Prostate gland (tissue), 2 donors: ENCODE measurements at regions not wholly inside any gene's neighbourhood (a gene's known extent, or its start where the extent isn't known, plus 50 kb on each side); places are given as distances from the start of the nearest gene placed in this dataset.

Experiments used
- DNase-seq: peaks from one replicate; pipeline ENCODE4 v3.0.0-alpha.2; 2019; ENCODE audit warnings: low spot score
- H3K27ac ChIP-seq, 2 donors: fragments of 200-600 bp; sonication (generic); 2 replicates each; pipeline ENCODE4 v1.5.1; 2017 to 2019
- H3K27me3 ChIP-seq: fragments of 200-600 bp; sonication (generic); replicated peaks from 2 replicates; pipeline ENCODE4 v1.5.1; 2019; ENCODE audit not compliant: insufficient read depth
- H3K36me3 ChIP-seq, 2 donors: fragments of 200-600 bp; sonication (generic); 1 replicate in 1 of 2; 2 replicates in 1 of 2; pipeline versions ENCODE4 v1.5.1 to v1.8.1; 2017 to 2019
- H3K4me1 ChIP-seq: fragments of 200-600 bp; sonication (generic); replicated peaks from 2 replicates; pipeline ENCODE4 v1.5.1; 2019
- H3K4me3 ChIP-seq, 2 donors: fragments of 200-600 bp; sonication (generic); 2 replicates each; pipeline ENCODE4 v1.5.1; 2017 to 2019
- H3K9me3 ChIP-seq: fragments of 200-600 bp; sonication (generic); 2 replicates; pipeline ENCODE4 v1.5.1; 2017
- CTCF ChIP-seq, 4 experiments: fragments of 200-600 bp in 2 of 4; fragments of 450-650 bp in 2 of 4; sonication (generic) in 2 of 4; IDR thresholded peaks; 1 replicate in 3 of 4; 2 replicates in 1 of 4; pipeline ENCODE4 v1.5.1; 2016 to 2019; ENCODE audit warnings: antibody characterized with exemption in 4 of 4, mild to moderate bottlenecking in 2 of 4, moderate library complexity in 2 of 4
- POLR2A ChIP-seq: fragments of 450-650 bp; IDR thresholded peaks from one replicate; pipeline ENCODE4 v1.6.1; 2016; ENCODE audit warnings: antibody characterized with exemption, mild to moderate bottlenecking
- POLR2AphosphoS5 ChIP-seq: sonication (generic); formaldehyde crosslinking; IDR thresholded peaks from one replicate; pipeline ENCODE4 v1.6.1; 2017; ENCODE audit warnings: antibody characterized with exemption
- WGBS: methylation state at CpG from one replicate; pipeline ENCODE4 v1.1.5; 2018; 5-methylcytosine and 5-hydroxymethylcytosine counted together
- intact Hi-C: fragments of 100-400 bp; cut with DNase I; formaldehyde crosslinking; loops from one replicate; pipeline ENCODE4 v1.14.2; 2022

DNA sequence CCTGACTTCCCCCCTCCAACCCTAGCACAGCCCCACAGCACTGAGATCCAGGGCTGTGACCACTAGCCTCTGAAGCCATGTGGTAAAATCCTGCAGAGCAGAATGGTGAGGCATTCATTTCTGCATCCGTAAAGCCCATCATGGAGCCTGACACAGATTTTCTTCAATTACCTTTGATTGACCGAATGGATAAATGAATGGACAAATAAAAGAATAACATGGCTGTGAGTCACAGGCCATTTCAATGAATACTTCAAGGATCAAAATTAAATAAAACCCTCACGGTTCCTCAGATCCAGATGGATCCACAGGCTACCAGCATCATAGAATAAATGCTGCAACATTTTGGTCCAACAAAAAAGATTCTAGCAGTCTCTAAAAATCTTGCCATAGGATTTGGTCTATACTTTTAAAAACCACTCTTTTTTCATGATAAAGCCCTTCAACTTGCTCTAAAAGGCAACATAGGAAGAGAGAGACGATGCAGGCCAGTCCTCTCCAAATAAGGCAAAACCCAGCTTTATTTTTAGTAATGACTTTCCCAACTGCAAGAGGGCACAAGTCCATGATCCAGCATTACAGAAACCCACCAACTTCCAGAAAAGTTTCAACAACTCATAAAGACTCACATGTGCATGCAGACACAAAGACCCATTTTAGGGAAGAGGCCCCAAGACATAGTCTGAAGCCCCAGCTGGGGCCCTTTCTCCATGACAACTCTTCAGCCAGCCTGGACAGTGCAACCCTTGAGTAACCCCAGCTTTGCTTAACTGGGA, 52.4 kb upstream of the MRPS22 start:
- DNase-seq, result no peak
- Histone ChIP-seq H3K4me3 (no peak overlapping the region), H3K27me3 (no peaks in the 10 kb centered on the region), H3K27ac (peak overlapping the region; percentile 41 to 47), H3K4me1 (no peaks in the 10 kb centered on the region), H3K9me3 (no peaks in the 10 kb centered on the region), H3K36me3 (no peaks in the 10 kb centered on the region)
- WGBS, result 88% methylated on average over 4 of the region's 4 CpGs
- intact Hi-C loops, result no loop called here
- TF ChIP-seq CTCF (IDR thresholded peaks at IDR 0.05) (no peak), POLR2A (no peak), POLR2AphosphoS5 (no peak)

DNA sequence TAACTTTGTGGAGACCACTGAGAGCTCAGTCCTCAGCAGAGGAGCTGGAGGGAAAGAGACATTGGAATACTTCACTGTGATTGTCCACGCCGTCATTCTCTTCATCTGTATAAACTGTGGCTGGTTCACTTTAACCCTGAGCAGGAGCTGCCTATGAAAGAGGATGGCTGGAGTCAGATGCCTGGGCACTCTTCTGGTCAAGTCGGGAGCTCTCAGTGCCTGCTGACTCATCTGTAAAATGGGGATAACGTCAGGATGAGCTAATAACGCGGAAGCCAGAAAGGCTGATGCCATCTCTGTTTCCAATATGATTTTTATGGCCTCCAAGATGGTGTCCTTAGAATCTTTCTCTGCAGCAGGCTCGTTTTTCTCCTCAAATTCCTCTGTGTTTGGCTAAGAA, 51.6 kb upstream of the MRPS22 start:
- WGBS, result 66% methylated on average over 7 of the region's 7 CpGs
- DNase-seq, result no peak
- intact Hi-C loops, result no loop called here
- Histone ChIP-seq H3K36me3 (no peaks in the 10 kb centered on the region), H3K4me3 (no peak overlapping the region), H3K4me1 (no peaks in the 10 kb centered on the region), H3K27me3 (no peaks in the 10 kb centered on the region), H3K27ac (peak overlapping the region; percentile 41 to 47), H3K9me3 (no peaks in the 10 kb centered on the region)
- TF ChIP-seq POLR2AphosphoS5 (no peak), CTCF (IDR thresholded peaks at IDR 0.05) (no peak), POLR2A (no peak)

DNA sequence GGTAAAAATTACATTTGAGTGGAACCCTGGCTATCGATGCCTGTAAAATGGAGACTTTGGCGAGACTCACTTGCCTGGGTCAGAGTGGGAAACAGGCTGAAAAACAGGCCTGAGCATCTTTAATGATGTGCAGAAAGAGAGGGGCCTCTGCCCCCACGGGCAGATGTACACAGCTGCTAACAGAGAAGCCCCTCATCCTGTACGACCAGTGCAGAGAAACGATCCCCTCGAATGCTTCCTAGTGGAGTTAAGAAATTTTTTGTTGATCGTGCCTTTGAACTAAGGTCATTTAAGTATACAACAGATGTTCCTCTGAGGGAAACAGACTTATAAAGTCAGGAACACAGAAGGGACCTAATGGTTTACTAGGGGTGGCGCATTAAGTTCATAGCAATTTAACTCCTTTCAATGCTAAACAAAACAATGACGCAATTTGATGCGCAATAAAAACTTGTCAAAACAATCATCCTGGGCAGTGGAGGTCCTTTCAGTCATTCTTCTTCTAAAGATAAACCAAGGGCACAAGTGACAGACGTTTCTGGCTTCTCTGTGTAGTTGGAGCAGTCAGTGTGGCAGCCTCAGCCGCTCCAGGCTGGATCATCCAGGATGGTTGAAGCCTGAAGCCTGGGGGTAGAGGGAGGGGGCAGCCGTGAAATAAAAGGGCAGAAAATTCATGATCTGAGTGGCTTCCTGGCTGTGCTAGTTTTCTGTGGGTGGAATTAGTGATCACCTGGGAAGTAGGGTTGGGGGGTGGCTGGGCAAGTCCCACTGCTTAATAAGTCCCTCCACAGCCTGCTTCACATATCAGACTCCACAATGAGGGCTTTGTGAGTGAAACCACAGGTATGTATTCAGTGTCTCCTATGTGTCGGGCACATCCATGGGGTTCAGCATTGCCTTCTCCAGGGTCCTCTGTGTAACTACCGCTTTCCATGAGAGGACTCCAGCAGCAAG, 50.8 kb upstream of the MRPS22 start:
- TF ChIP-seq POLR2A, result no peak
- peak; percentile 24 for TF ChIP-seq POLR2AphosphoS5
- 32% methylated on average over 15 of the region's 15 CpGs for WGBS
- no peak for DNase-seq
- Histone ChIP-seq H3K4me3 (no peak overlapping the region), H3K27ac (peak overlapping the region; percentile 47), H3K4me1 (no peaks in the 10 kb centered on the region), H3K9me3 (no peaks in the 10 kb centered on the region), H3K27me3 (no peaks in the 10 kb centered on the region), H3K36me3 (no peaks in the 10 kb centered on the region)
- intact Hi-C loops, result no loop called here

DNA sequence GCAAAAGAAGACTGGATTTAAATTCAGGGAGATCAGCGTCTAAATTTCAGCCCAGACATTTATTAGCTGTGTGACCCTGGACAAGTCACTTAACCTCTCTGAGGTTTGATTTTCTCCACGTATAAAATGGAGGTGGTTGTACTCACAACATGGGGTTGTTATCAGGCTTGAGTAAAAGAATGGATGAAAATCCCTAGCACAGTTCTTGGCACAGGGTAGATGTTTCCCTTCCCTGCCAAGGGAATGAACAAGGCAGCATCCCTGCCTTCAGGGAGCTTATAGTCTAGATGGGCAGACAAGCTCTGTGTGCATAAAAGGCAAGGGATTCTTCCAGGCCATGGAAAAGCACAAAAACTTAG, 50.2 kb upstream of the MRPS22 start:
- H3K9me3 ChIP-seq, result no peaks in the 10 kb centered on the region
- intact Hi-C loops, result no loop called here
- TF ChIP-seq POLR2AphosphoS5 (no peak), CTCF (IDR thresholded peaks at IDR 0.05) (no peak), POLR2A (no peak)
- H3K4me1 ChIP-seq, result no peaks in the 10 kb centered on the region
- no peaks in the 10 kb centered on the region for H3K36me3 ChIP-seq
- no peak overlapping the region for H3K4me3 ChIP-seq
- H3K27ac ChIP-seq, result peak overlapping the region; percentile 34 to 47
- no peaks in the 10 kb centered on the region for H3K27me3 ChIP-seq
- no peak for DNase-seq
- WGBS, result 76% methylated on average over 2 of the region's 2 CpGs
